K562 (cell line): ENCODE measurements at regions not wholly inside any gene's neighbourhood (a gene's known extent, or its start where the extent isn't known, plus 50 kb on each side); places are given as distances from the start of the nearest gene placed in this dataset.

Experiments used
- ATAC-seq: fragments of 200-7000 bp; cut with Tn5 transposase; 3 replicates; pipeline ENCODE4 v1.9.1; 2020; ENCODE audit warnings: moderate library complexity
- BruUV-seq: library from RNA; stranded (reverse); fragments of 400-500 nt; replicated peaks from 2 replicates; lab custom pipeline; 2021; lab: Mats Ljungman, UMichigan
- CTCF ChIA-PET: fragments of 300-600 bp; formaldehyde crosslinking; extraction: SDS; loops from one replicate; lab custom pipeline; 2021; ENCODE audit warnings: low intra/inter-chr PET ratio; lab: Yijun Ruan, JAX
- POLR2A ChIA-PET: fragments of 300-600, 350-650 bp; sonication (Branson Sonifier 250); formaldehyde crosslinking; extraction: SDS; loops from one replicate; lab custom pipeline; 2021; ENCODE audit warnings: antibody characterized with exemption, inconsistent platforms; lab: Yijun Ruan, JAX
- DNase-seq, 4 experiments: peaks; one replicate each; pipeline versions ENCODE4 v3.0.0 to v3.0.0-alpha.2; 2011 to 2018; ENCODE audit warnings: low spot score in 3 of 4, mixed read lengths in 3 of 4; ENCODE audit errors: extremely low read depth in 1 of 4
- FAIRE-seq: peaks from 2 replicates; lab custom pipeline; 2011; peaks lifted over from hg19 to GRCh38; lab: Jason Lieb, UNC
- H2AFZ ChIP-seq: 2 replicates; pipeline ENCODE4 v1.6.0; 2011; ENCODE audit warnings: low read depth, low read length, control low read depth, inconsistent platforms
- H3K27ac ChIP-seq: fragments of 200-600 bp; 3 replicates; pipeline ENCODE4 v1.8.0; 2011; ENCODE audit warnings: low read depth, mild to moderate bottlenecking, control low read depth, inconsistent platforms, low read length, moderate library complexity, mixed read lengths; ENCODE audit errors: extremely low read depth
- H3K27me3 ChIP-seq, 2 experiments: fragments of 300-600 bp in 1 of 2; 2 replicates in 1 of 2; 3 replicates in 1 of 2; pipeline versions ENCODE4 v1.6.0 to v1.8.0; 2011; ENCODE audit warnings: inconsistent platforms in 2 of 2, low read length in 2 of 2, mild to moderate bottlenecking in 1 of 2, mixed read lengths in 1 of 2, moderate library complexity in 1 of 2; ENCODE audit not compliant: control insufficient read depth in 2 of 2, insufficient read depth in 2 of 2
- H3K36me3 ChIP-seq: fragments of 300-600 bp; 3 replicates; pipeline ENCODE4 v1.8.0; 2011; ENCODE audit warnings: mild to moderate bottlenecking, low read length, inconsistent platforms; ENCODE audit not compliant: control insufficient read depth, insufficient read depth
- H3K4me1 ChIP-seq, 2 experiments: fragments of 200-600 bp in 1 of 2; replicated peaks in 1 of 2; 2 replicates in 1 of 2; 3 replicates in 1 of 2; pipeline versions ENCODE4 v1.5.1 to v1.8.0; 2011; ENCODE audit warnings: inconsistent platforms in 2 of 2, low read length in 2 of 2, mild to moderate bottlenecking in 1 of 2, mixed read lengths in 1 of 2, moderate library complexity in 1 of 2; ENCODE audit not compliant: control insufficient read depth in 2 of 2, insufficient read depth in 2 of 2
- H3K4me2 ChIP-seq: 2 replicates; pipeline ENCODE4 v1.6.1; 2011; ENCODE audit warnings: low read length, control low read depth, inconsistent platforms, mixed read lengths; ENCODE audit not compliant: insufficient read depth
- H3K4me3 ChIP-seq: fragments of 200-600 bp; sonication (generic), shearing (Covaris generic); 2 replicates; pipeline ENCODE4 v1.5.1; 2016; ENCODE audit warnings: control low read depth, inconsistent platforms
- H3K79me2 ChIP-seq: fragments of 200-600 bp; 3 replicates; pipeline ENCODE4 v1.8.0; 2011; ENCODE audit warnings: low read length, inconsistent platforms; ENCODE audit not compliant: control insufficient read depth, insufficient read depth
- H3K9ac ChIP-seq, 2 experiments: 2 replicates each; pipeline versions ENCODE4 v1.6.0 to v1.6.1; 2011; ENCODE audit warnings: low read depth in 2 of 2, low read length in 2 of 2, control low read depth in 1 of 2, inconsistent platforms in 1 of 2, mild to moderate bottlenecking in 1 of 2, mixed read lengths in 1 of 2; ENCODE audit not compliant: insufficient read depth in 1 of 2
- H3K9me1 ChIP-seq: one replicate; pipeline ENCODE4 v1.6.0; 2011; ENCODE audit warnings: inconsistent platforms, mild to moderate bottlenecking, low read length, moderate library complexity; ENCODE audit not compliant: control insufficient read depth, insufficient read depth
- H3K9me3 ChIP-seq: replicated peaks from 2 replicates; pipeline ENCODE4 v1.5.1; 2011; ENCODE audit warnings: low read depth, low read length, inconsistent platforms; ENCODE audit not compliant: control insufficient read depth, insufficient read depth
- H4K20me1 ChIP-seq: replicated peaks from 2 replicates; pipeline ENCODE4 v1.6.1; 2011; ENCODE audit warnings: low read length, inconsistent platforms, mixed read lengths; ENCODE audit not compliant: control insufficient read depth, insufficient read depth
- DEAF1 ChIP-seq: fragments of 450-650 bp; formaldehyde crosslinking; IDR thresholded peaks from 2 replicates; pipeline ENCODE4 v1.4.0; 2020; ENCODE audit warnings: mild to moderate bottlenecking, moderate library complexity
- GABPB1 ChIP-seq: sonication (generic); formaldehyde crosslinking; IDR thresholded peaks from 2 replicates; pipeline ENCODE4 v1.8.0; 2022; ENCODE audit warnings: mild to moderate bottlenecking, missing genetic modification reagents
- ILK ChIP-seq: fragments of 450-650 bp; IDR thresholded peaks from 2 replicates; pipeline ENCODE4 v1.6.1; 2016; ENCODE audit warnings: missing genetic modification characterization, low read depth, mild to moderate bottlenecking, missing compliant biosample characterization, moderate library complexity, borderline replicate concordance
- POLR2A ChIP-seq: fragments of 450-650 bp; conservative IDR thresholded peaks from 2 replicates; pipeline ENCODE4 v1.6.1; 2016
- RNF219 ChIP-seq: fragments of 250-450 bp; sonication (Bioruptor Pico); IDR thresholded peaks from 2 replicates; pipeline ENCODE4 v1.5.0; 2022; ENCODE audit warnings: mild to moderate bottlenecking
- SMAD2 ChIP-seq: fragments of 150-350 bp; IDR thresholded peaks from 2 replicates; pipeline ENCODE4 v1.6.1; 2014; ENCODE audit warnings: low read depth, mild to moderate bottlenecking, low read length
- SMARCA5 ChIP-seq: fragments of 450-650 bp; IDR thresholded peaks from 2 replicates; pipeline ENCODE4 v1.6.1; 2016
- TCF7 ChIP-seq: sonication (generic); IDR thresholded peaks from 2 replicates; pipeline ENCODE4 v1.6.1; 2016; ENCODE audit warnings: antibody characterized with exemption, borderline replicate concordance
- ZBTB43 ChIP-seq: sonication (generic); formaldehyde crosslinking; IDR thresholded peaks from 2 replicates; pipeline ENCODE4 v1.8.0; 2023; ENCODE audit warnings: mild to moderate bottlenecking, missing genetic modification reagents
- ZNF165 ChIP-seq: fragments of 250-450 bp; sonication (Bioruptor Pico); IDR thresholded peaks from 2 replicates; pipeline ENCODE4 v1.4.0; 2020; ENCODE audit warnings: borderline replicate concordance
- ZNF3 ChIP-seq: fragments of 250-450 bp; sonication (Bioruptor Pico); IDR thresholded peaks from 2 replicates; pipeline ENCODE4 v1.5.0; 2021; ENCODE audit warnings: mild to moderate bottlenecking, moderate library complexity
- ZNF583 ChIP-seq: fragments of 250-450 bp; sonication (Bioruptor Pico); IDR thresholded peaks from 2 replicates; pipeline ENCODE4 v1.4.0; 2020
- ZNF778 ChIP-seq: fragments of 450-650 bp; formaldehyde crosslinking; IDR thresholded peaks from 2 replicates; pipeline ENCODE4 v1.4.0; 2020; ENCODE audit warnings: mild to moderate bottlenecking, moderate library complexity
- WGBS: fragments of 100-300 bp; shearing (Covaris generic); methylation state at CpG from one replicate; pipeline ENCODE4 v1.1.6; 2016; ENCODE audit warnings: low coverage, mixed read lengths; ENCODE audit not compliant: insufficient coverage; ENCODE audit errors: missing lambda C conversion rate; 5-methylcytosine and 5-hydroxymethylcytosine counted together
- in situ Hi-C: fragments of 300-500 bp; cut with MboI; formaldehyde crosslinking; loops from 4 replicates; pipeline ENCODE4 v1.15.0; 2018; ENCODE audit warnings: inconsistent platforms, mixed read lengths
- intact Hi-C: fragments of 100-400 bp; cut with micrococcal nuclease; formaldehyde crosslinking; loops from 2 replicates; pipeline ENCODE4 v1.14.2; 2022

GRCh38 chr5:57911438-57911837 lies 428.8 kb upstream of the ACTBL2 start:
- Histone ChIP-seq H4K20me1 (no peaks in the 10 kb centered on the region), H3K79me2 (no peaks in the 10 kb centered on the region), H3K4me3 (no peak overlapping the region), H3K27me3 (no peaks in the 10 kb centered on the region), H3K9me1 (no peaks in the 10 kb centered on the region), H3K36me3 (no peaks in the 10 kb centered on the region), H3K27ac (no peak overlapping the region), H3K9me3 (no peaks in the 10 kb centered on the region), H3K4me1 (no peaks in the 10 kb centered on the region), H3K4me2 (no peak overlapping the region), H3K9ac (no peak overlapping the region), H2AFZ (no peak overlapping the region)
- no peak for ATAC-seq
- DNase-seq: no peak
- in situ Hi-C loops (no loop called here), intact Hi-C loops (no loop called here)
- ChIA-PET POLR2A (no interaction called here), CTCF (no interaction called here)
- no peak for TF ChIP-seq ZBTB43 (CRISPR knock-in tag)
- no peak for TF ChIP-seq POLR2A
- TF ChIP-seq GABPB1: no peak
- no peak for TF ChIP-seq ZNF583 (CRISPR knock-in tag)
- no peak for TF ChIP-seq ZNF3 (CRISPR knock-in tag)
- no peak for TF ChIP-seq TCF7
- BruUV-seq: no TSS peak
- FAIRE-seq: no peak
- WGBS: 0% methylated on average over 2 of the region's 2 CpGs

GRCh38 chr5:57906671-57907070 lies 424.1 kb upstream of the ACTBL2 start:
- POLR2A ChIA-PET: no interaction called here
- WGBS: 24% methylated on average over 6 of the region's 6 CpGs
- H3K9me3 ChIP-seq: no peaks in the 10 kb centered on the region
- no peak overlapping the region for H2AFZ ChIP-seq
- H3K4me1 ChIP-seq: no peaks in the 10 kb centered on the region
- ATAC-seq (no peak), DNase-seq (no peak), FAIRE-seq (no peak)
- in situ Hi-C loops: no loop called here
- no TSS peak for BruUV-seq
- H3K9ac ChIP-seq: no peak overlapping the region
- no peak overlapping the region for H3K4me2 ChIP-seq
- no peaks in the 10 kb centered on the region for H3K27me3 ChIP-seq
- intact Hi-C loops: no loop called here
- H3K36me3 ChIP-seq: no peaks in the 10 kb centered on the region
- no peaks in the 10 kb centered on the region for H3K9me1 ChIP-seq
- no peak overlapping the region for H3K27ac ChIP-seq
- H4K20me1 ChIP-seq: no peaks in the 10 kb centered on the region
- CTCF ChIA-PET: no interaction called here
- no peaks in the 10 kb centered on the region for H3K79me2 ChIP-seq
- no peak overlapping the region for H3K4me3 ChIP-seq
- TF ChIP-seq ZNF165 (CRISPR knock-in tag) (no peak), RNF219 (CRISPR knock-in tag) (no peak), ZNF778 (CRISPR knock-in tag) (no peak), SMAD2 (no peak), DEAF1 (CRISPR knock-in tag) (no peak), ILK (tag) (no peak), SMARCA5 (no peak)
